HG03457 (cell line): ENCODE measurements at regions not wholly inside any gene's neighbourhood (a gene's known extent, or its start where the extent isn't known, plus 50 kb on each side); places are given as distances from the start of the nearest gene placed in this dataset.
"Not testable (repeated sequence)": the region's sequence is repeated elsewhere in the genome, so short reads cannot be mapped to it uniquely, and the experiment has no call there.

Experiments used
- ATAC-seq: cut with Tn5 transposase; IDR thresholded peaks from one replicate; pipeline ENCODE4 v1.9.1; 2021; ENCODE audit warnings: moderate number of reproducible peaks; ENCODE audit not compliant: unreplicated experiment

DNA sequence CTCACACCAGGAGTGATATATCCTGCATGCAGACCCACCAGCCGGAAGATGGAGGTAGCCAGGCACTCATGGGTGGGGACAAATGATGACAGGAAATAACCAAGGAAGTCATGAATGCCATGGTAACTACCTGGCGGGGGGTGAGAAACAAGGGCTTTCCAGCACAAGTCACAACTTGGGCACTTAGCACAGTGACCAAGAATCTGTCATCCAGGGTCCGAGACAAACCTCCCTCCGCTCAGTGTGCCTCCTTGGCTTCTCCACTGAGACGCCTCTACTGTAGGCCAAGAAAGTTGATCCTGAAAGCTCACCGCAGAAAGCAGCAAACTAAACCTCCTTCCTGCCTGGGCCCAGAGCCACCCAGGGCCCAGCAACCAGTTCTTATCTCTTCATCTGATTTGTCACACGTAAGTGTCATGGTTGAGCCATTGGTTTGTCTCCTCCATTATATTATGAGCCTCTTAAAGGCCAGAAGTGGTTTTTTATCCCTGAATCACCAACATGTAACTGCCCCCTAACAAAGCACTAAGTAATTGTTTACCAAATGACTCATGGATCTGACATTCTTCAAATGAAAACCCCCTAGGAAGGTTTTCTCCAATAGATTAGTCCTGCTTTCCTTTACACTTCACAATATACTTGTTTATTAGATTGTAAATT is 84.3 kb upstream of the TAB2 start:
- ATAC-seq, result no peak

DNA sequence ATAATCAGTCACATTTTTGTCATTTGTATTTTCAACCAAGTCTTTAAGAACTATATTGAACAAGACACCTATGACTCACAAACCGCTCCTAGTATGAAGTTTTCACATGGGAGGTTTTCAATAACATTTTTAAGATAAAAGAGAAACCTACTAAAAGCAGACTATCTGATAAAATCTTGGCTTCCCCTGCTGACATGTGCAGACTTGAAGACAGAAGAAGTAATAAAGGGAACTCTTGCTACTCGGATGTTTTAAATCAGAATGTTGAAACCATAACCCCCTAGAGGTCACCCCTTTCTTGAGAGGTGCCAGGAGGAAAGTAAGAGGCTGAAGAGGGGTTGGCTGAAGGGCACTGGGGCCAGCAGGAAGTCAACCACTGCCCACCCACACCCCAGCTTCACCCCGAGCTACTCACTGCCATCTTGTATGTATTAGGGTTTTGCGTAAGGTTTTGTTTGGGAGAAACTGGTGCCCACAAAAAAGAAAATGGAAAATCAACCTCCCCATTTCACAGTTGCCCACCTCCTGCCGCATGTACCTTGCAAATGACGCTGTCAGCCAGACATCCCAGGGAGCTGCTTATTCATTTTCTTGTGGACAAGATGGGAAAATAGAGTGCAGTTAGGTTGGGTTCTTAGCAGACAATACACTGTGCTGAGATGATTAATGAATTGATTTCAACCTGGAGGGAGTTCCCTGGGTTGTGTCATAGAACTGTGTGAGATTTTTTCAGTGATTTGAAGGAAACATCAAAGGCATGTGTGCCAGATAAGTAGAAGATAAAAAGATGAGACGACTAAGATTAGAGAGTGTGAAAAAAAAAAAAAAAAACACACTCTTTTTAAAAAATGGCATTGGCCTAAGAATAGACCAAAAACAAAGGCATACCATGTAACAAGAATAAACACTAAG is 83.2 kb upstream of the TAB2 start:
- no peak for ATAC-seq

DNA sequence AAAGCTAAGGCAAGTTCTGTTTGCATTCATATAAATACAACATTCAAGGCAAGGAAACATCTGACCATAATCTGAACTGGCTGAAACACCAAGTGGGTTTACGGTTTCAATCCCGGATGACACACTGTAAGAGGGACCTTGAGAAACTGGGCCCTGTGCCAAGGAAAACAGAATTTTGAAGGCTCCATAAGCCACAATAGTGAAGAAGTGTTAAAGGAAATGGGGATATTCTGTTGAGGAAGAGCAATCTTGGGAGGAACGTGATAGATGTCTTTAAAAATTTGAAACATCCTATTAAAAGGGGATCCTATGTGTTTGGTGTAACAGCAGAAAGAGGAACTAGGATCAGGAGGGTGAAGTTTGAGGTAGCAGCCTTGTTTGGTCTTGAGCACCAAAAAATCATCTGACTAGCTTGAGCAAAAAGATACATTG is 82.4 kb upstream of the TAB2 start:
- peak; percentile 68 for ATAC-seq

DNA sequence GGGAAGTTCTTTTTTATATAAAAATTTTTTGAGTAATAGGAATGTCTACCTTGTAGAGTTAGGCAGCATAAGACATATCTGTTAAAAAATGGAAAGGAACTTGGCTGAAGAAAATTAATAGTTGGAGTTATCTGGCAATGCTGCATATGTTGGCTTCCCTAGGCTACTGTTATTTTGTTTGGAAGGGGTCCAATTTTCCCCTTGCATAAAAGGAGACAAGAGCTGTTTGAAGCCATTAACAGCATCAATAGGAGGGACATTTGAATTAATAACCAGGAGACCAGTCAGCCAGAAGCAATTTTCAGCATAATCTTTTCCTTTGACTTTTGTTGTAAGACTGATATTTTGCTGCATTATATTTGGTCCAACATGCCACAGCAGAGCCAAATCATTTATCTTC is 80.9 kb upstream of the TAB2 start:
- no peak for ATAC-seq

DNA sequence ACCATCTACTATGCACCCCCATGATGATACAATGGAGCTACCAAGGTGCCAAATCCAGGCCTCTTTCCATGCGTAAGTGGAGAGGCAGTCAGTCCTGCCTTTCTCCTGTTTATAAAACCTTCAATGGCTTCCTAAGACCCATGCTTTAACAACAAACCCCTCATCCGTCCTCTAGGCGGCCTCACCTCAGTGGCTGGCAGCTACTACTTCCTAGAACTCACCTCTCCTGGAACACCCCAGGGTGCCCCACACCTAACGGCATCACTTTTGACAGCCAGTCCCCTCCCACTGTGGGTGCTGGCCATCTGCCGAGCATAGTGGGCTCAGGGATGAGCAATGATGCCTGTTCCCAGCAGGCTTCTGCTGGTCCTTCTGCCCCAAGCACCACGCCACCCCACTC is 80.0 kb upstream of the TAB2 start:
- ATAC-seq, result no peak

DNA sequence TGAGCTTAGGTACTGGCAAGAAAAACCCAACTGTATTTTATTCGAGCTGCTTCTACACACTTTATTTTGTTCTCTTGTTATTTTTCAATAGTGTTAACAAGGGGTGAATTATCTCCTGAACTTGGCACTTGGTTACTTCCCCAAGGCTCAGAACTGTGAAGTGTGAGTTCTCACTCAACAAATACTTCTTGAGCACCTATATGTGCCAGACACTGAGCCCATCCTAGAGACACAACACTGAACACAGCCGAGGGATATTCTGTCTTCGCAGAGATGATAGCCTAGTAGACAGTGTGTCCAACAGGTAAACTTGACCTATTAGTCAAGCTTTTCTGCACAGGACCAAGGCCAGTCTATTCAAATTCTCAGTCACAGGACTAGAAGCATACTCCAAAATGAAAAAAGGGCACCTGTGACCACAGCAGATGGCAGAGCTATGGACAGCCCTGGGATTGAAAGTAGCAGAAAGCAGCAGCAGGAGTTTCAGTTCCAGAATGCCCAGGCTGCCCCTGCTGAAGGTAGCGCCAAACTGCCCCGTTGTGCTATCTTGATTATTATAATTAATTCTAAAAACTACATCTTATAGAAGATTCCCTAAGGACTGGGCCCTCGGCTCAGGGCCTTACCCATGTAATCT is 77.8 kb upstream of the TAB2 start:
- ATAC-seq, result no peak

DNA sequence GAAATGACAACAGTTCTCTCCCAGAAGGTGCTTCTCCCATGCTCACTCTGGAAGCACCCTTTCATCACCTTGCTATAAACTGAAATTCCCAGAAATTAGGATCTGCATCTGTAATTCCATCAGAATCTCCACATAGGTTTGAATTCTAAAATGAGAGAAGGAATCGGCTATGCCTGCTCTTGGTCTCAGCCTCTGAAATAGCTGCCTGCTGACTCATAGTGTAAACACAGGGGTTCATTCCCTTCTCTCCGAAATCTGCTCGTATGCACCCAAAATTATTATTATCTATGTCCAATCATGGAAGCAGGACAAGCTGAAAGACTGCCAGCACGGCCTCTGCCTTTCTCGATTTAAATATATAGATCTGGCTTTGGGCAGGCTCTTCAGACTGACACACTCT is 74.6 kb upstream of the TAB2 start:
- no peak for ATAC-seq

DNA sequence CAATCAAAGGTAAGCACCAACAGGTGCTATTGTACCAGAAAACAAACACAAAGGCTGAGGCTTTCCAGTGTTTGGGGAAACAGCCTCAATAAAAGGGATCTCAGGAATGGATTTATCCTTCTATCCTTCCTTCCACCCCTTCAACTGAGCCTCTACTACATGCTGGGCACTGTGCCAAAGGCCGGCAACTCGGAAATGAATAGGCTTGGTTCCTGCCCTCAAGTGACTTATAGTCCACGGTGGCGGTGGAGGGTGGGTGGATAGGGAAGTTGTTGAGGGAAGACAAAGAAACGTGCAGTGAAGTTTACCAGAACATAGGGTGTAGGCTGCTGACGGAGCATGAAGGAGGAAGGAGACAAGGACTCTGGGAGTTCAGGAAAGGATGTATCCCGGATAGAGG is 73.4 kb upstream of the TAB2 start:
- ATAC-seq, result no peak

DNA sequence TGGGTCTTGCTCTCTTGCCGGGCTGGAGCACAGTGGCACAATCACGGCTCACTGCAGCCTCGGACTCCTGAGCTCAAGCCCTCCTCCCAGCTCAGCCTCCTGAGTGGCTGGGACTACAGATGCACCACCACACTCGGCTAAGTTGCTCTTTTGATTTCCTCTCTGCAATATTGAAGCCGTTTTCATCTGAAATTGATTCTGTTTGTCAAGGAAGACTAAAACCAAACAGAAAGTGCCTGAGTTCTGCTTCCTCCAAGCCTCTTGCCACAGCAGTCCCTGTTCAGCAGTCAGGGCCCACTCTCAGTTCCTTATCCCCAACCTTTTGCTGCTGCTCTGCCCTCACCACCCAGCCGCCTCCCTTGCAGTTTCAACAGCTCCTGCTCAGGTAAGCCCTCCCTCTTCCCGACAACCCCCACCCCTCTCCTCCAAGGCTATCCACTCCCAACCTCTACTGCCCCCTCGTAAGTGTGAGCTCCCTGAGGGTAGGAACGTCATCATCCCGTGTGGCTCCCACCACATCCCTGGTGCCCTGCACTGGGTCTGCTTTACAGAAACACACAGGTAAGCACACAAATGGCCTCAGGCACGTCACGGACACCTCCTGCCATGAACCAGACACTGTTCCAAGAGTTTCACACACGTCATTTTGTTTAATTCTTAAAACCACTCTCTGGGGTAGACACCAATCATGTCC is 70.7 kb upstream of the TAB2 start:
- ATAC-seq, result no peak

DNA sequence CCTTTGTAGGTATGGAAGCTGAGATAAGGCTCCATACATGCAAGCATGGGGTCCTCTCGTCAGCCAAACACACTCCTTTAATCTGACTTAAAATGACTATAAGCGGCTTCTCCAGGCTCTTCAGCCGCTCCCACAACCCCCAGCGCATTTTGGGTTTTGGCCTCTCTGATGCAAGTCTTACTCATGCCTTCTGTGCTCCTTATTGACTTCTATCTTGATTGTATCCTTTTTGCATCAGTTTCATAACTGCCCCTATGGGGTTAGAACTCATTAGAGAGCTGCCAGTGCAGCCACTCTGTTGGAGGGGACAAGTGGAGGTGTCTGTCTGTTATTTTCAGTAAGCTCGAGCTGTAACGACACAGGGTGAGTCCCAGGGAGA is 70.1 kb upstream of the TAB2 start:
- no peak for ATAC-seq

DNA sequence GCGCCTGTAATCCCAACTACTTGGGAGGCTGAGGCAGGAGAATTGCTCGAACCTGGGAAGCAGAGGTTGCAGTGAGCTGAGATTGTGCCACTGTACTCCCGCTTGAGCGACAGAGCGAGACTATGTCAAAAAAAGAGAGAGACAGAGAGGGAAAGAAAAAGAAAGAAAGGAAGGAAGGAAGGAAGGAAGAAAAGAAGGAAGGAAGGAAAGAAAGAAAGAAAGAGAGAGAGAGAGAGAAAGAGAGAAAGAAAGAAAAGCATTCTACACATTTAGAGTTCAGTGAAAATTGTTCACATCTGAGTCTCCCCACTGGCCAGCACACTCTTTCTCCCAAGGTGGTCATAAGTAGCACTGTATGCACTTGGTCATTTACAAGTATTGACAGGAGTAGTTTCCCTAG is 69.2 kb upstream of the TAB2 start:
- not testable (repeated sequence) for ATAC-seq

DNA sequence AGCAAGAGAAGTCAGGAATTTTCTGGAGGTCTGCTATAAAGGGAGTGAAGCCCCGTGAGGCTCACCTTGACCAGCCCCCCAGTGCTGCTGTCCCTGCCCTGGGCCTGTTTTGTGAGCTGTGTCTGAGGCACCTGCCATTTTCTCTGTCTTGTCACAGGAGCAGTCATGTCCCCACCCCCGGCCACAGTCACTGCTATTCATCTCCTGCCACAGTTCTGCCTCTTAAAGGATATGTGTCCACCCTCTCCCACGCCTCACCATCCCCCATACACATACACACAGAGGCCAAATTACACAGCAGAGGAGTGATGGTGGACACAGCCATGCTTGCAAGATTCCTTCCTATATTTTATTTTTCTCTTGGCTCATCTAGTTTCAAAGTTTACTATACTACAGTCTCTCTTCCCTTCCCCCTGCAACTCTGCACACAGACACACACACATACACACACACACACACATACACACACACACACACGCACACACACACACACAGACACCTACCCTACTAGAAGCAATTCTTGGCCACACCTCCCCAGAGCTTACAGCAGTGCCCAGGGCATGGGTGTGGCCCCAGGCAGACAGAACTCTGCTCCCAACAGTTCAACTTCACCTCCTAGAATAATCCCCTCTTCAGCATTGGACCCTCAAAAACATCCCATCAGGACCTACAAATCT is 68.7 kb upstream of the TAB2 start:
- no peak for ATAC-seq

DNA sequence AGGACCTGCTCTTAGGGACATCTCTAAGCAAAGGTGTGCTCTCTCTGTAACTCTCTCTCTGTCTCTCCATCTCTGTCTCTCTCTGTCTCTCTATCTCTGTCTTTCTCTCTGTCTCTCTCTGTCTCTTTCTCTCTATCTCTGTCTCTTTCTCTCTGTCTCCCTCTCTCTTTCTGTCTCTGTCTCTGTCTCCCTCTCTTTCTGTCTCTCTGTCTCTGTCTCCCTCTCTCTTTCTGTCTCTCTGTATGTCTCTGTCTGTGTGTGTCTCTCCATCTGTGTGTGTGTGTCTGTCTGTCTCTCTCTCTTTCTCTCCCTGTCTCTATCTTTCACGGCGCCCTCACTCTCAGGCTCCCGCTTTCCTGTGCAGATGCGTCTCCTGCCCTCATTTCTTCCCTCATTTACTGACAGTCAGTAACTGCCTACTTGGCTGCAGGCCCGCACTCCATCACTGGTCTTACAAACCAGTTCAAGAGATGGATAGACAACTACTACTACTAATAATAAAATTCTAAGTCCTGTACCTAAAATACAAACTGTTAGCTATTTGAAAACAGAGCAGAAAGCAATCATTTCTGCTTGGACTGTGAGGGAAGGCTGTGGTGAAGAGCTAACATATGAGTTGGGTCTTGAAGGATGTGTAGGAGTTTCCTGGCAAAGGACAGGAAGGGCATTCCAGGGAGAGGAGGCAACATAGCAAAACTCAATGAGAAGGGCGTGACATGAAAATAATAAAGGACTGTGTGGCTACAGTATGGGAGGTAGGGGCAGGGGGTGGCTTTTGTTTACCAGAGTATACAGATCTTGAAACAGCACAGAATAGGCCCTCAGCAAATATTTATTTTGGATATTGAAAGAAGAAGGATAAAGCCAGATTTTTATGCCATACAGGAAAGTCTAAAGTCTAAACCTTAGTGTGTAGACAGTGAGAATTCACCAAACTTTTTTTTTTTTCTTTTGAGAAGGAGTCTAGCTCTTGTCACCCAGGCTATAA is 67.8 kb upstream of the TAB2 start:
- ATAC-seq, result no peak

DNA sequence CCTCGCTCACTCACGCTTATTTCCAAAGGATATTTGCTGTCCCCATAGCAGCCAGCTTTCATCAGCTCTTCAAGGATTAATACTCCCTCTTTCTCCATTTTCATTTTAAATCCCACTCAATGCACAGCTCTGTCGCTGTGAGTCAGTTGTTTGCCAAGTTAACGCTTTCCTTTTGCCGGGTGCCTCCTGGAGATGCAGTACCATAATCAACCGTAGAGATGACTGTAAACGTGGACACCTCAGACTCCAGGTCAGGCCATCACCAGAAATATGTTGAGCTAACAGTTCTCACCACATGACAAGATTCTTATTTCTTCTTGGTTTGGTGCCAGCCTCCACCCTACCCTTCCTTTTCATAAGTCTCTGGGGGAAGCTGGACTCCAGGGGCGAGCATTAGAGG is 66.6 kb upstream of the TAB2 start:
- ATAC-seq, result no peak

DNA sequence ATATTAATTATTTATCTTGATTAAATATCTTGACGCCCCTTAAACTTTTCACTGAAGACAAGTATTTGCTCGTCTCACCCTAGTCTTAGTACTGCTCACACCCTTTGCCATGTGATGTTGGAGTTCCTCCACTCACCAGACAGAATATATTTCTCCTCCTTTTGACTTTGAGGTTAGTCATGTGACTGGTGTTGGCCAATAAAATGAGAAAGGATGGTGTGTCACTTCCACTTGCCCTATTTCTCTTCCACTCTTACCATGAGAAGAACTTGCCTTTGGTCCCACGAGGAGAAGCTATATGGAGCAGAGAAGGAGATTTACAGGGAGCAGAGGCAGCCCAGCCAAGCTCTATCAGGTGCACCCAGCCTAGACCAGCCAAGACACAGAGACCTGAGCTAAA is 64.9 kb upstream of the TAB2 start:
- ATAC-seq, result no peak

DNA sequence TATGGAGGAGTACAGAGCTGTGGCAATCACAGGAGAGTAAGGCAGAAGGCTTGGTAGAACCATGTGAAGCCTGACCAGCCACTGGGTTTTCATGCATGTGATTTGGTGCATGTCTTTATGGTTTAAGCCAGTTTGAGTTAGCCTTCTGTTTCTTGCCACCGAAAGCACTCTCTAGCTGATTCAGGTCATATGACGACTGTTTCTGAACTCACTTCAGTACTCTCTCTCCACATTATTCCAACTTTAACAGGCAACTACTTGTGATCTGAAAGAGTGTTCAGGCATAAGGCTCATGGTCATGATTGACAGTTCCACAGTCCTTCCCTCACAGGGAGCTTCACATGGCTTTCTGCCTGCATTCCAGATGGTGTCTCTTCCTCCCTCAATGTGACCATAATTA is 63.3 kb upstream of the TAB2 start:
- ATAC-seq, result no peak

DNA sequence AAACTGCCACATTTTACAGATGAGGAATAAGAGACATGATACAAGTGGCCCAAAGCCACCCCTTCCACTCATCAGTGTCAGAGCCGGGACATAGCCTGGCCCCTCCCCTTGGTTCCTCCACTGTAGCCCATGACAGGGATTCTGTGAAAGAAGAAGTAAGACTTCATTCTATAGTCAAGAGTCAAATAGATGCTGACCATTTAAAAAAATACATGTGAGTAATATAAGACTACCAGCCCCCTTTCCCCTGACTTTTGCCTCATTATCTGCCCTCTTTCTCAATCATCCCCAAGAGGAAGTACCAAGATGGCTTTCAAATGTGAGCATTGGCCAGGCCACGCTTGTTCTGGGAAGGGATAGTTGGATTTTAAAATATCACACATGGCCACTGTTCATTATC is 57.8 kb upstream of the TAB2 start:
- no peak for ATAC-seq

DNA sequence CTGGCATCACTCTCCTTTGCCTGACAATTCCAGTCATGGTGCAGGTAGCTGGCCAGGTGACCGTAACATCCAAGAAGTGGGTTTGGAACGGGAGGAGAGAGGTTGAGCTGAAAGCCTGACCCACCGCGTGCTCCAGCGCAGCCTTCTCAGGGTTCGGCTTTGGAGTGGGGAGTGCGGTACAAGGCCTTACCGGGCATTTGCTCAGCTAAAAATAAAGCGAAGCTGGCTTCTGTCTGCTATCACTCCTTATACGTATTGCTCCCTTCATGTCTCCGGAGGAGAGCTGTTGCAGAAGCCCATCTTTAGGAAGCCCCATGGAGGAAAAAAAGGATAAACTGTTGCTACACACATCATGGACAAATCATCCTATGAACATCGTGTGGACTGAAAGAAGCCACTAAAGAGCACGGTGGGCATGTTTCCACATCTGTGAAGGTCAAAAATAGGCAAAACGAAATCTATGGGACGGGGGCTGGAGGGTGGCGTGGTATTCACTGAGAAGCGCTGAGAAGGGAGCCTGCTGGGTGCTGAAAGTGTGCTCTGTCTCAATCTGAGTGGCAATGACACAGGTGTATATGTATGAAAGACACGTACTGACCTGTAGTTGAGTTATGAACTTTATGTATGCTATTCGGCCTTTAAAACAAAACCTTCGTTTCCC is 57.2 kb upstream of the TAB2 start:
- no peak for ATAC-seq

DNA sequence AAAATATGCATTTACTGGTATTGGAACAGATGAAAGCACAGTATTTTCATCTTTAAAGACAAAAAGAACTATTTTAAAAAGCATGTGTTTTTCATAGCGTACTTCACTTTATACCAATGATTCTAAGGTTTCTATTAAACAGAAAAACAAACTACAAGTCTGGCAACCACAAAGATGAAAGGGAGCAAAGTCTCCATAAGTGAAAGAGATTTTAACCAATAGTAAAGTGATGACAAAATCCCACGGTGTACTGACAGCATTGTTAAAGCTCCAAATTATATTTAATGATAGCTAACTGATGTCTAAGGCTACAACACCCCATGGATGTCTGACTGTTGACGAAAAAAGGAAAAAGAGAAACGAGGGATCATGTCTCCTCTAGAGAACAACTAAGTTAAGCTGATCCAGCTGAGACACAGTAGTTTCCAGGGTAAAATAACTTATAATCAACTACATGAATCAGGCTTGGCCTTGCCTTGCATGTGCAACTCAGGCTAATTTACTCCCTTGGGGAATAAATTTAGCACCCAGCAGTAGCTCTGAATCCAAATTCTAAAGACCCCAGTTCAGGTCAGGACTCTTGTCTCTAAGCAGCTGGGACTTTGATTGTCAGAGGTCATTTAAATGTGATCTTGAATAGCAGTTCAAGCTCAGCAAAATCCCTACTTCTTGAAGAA is 56.0 kb upstream of the TAB2 start:
- no peak for ATAC-seq
